ENCODE measurements at regions not wholly inside any gene's neighbourhood (a gene's known extent, or its start where the extent isn't known, plus 50 kb on each side); places are given as distances from the start of the nearest gene placed in this dataset.

- TF ChIP-seq, protein P1, sequence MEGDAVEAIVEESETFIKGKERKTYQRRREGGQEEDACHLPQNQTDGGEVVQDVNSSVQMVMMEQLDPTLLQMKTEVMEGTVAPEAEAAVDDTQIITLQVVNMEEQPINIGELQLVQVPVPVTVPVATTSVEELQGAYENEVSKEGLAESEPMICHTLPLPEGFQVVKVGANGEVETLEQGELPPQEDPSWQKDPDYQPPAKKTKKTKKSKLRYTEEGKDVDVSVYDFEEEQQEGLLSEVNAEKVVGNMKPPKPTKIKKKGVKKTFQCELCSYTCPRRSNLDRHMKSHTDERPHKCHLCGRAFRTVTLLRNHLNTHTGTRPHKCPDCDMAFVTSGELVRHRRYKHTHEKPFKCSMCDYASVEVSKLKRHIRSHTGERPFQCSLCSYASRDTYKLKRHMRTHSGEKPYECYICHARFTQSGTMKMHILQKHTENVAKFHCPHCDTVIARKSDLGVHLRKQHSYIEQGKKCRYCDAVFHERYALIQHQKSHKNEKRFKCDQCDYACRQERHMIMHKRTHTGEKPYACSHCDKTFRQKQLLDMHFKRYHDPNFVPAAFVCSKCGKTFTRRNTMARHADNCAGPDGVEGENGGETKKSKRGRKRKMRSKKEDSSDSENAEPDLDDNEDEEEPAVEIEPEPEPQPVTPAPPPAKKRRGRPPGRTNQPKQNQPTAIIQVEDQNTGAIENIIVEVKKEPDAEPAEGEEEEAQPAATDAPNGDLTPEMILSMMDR (conservative IDR thresholded peaks at IDR 0.05) = no peak
- no peak for TF ChIP-seq ZFX (IDR thresholded peaks at IDR 0.05)
Measured at GRCh38 chr2:142742371-142743214, 134.9 kb upstream of the KYNU start.

Data from C4-2B (cell line).